ENCODE measurements at regions not wholly inside any gene's neighbourhood (a gene's known extent, or its start where the extent isn't known, plus 50 kb on each side); places are given as distances from the start of the nearest gene placed in this dataset.

DNA sequence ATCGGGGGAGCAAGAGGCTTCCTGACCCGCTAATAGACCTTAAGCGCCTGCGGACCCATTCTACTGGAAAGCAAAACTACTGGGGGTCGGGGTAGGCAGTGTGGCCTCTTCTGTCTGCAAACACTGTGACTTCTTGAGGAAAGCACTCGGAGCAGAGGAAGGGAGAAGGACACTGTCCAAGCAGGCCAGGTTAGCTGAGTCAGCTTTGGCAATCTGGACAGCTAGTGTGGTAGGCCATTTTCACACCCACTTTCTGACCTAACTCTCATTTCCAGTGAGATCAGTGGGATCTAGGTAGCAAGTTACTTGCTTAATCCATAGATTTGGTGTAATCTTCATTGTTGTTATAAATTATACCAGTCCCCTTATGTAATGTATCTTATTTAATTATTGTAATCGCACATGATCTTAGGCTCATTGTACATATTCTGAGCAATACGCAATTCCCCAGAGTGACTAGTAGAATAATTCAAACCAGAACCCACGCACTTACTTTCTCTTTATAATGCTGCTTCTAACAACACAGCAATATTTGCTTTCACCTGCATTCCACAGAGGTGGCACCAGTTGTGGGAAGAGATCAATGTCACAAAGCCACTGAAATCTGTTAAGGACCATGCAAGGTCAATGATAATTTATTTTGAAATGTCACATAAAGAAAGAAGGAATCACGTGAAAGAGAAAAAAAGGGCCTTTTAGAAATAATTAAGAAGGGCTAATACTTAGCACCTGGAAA lies 82.9 kb downstream of the NREP start:
- TF ChIP-seq SUZ12 (IDR thresholded peaks at IDR 0.05; ENCODE audit: extremely low read depth, insufficient read depth, insufficient read length), result no peak
- TF ChIP-seq YY1 (IDR thresholded peaks at IDR 0.05; ENCODE audit: insufficient read depth, insufficient read length), result no peak

Data from NT2/D1 (cell line).